ENCODE measurements at regions not wholly inside any gene's neighbourhood (a gene's known extent, or its start where the extent isn't known, plus 50 kb on each side); places are given as distances from the start of the nearest gene placed in this dataset.

GRCh38 chr16:52929478-52930400 lies 123.0 kb downstream of the CHD9NB start:
- H3K4me1 ChIP-seq = no peaks in the 10 kb centered on the region
- no peak overlapping the region for H3K4me3 ChIP-seq
- no peaks in the 10 kb centered on the region for H3K27me3 ChIP-seq
- DNase-seq (ENCODE audit: low spot score) = no peak
- TF ChIP-seq CTCF (IDR thresholded peaks at IDR 0.05) = no peak
- H3K27ac ChIP-seq = no peak overlapping the region
- no peaks in the 10 kb centered on the region for H3K36me3 ChIP-seq
- H3K9me3 ChIP-seq = peaks cover 0 to 6% of the 10 kb centered on the region in 2 donors

DNA sequence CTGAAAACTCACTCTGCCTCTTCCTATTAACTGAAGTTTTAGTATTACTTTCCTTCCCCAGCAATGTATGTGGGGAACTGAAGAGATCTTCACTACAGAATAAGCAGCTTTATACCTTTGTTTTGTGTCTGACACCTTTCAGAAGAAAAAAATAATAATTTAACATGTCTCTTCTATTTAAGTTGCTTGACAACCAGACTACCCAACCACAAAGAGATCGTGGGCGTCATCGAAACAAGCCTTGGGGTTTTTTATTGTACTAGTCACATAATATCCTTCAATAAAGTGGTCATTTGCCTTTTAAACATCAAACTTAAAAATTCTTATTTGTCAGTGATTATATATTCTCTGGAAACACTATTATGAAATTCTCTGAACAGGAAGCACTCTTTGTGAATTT lies 123.7 kb downstream of the CHD9NB start:
- no peak overlapping the region for H3K27ac ChIP-seq
- DNase-seq (ENCODE audit: low spot score) = no peak
- TF ChIP-seq CTCF (IDR thresholded peaks at IDR 0.05) = no peak
- H3K36me3 ChIP-seq = no peaks in the 10 kb centered on the region
- H3K4me3 ChIP-seq = no peak overlapping the region
- H3K9me3 ChIP-seq = peaks cover 0 to 6% of the 10 kb centered on the region in 2 donors
- H3K27me3 ChIP-seq = no peaks in the 10 kb centered on the region
- no peaks in the 10 kb centered on the region for H3K4me1 ChIP-seq

DNA sequence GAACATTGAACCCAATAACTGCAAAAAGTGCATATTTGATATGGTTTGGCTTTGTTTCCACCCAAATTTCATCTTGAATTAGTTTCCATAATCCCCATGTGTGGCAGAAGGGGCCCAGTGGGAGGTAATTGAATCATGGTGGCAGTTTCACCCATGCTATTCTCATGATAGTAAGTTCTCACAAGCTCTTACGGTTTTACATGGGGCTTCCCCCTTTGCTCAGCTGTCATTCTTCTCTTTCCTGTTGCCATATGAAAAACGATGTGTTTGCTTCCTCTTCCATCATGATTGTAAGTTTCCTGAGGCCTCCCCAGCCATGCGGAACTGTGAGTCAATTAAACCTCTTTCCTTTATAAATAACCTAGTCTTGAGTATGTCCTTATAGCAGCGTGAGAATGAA lies 127.6 kb downstream of the CHD9NB start:
- Histone ChIP-seq H3K27ac (no peak overlapping the region), H3K36me3 (no peaks in the 10 kb centered on the region), H3K4me3 (no peak overlapping the region), H3K4me1 (no peaks in the 10 kb centered on the region), H3K9me3 (no peaks in the 10 kb centered on the region), H3K27me3 (no peaks in the 10 kb centered on the region)
- no peak for DNase-seq (ENCODE audit: low spot score)
- TF ChIP-seq CTCF (IDR thresholded peaks at IDR 0.05) = no peak

GRCh38 chr16:52924162-52924561 lies 128.5 kb downstream of the CHD9NB start:
- Histone ChIP-seq H3K36me3 (no peaks in the 10 kb centered on the region), H3K4me3 (no peak overlapping the region), H3K27me3 (no peaks in the 10 kb centered on the region), H3K4me1 (no peaks in the 10 kb centered on the region), H3K9me3 (no peaks in the 10 kb centered on the region), H3K27ac (no peak overlapping the region)
- no peak for DNase-seq (ENCODE audit: low spot score)
- TF ChIP-seq CTCF (IDR thresholded peaks at IDR 0.05) = no peak

DNA sequence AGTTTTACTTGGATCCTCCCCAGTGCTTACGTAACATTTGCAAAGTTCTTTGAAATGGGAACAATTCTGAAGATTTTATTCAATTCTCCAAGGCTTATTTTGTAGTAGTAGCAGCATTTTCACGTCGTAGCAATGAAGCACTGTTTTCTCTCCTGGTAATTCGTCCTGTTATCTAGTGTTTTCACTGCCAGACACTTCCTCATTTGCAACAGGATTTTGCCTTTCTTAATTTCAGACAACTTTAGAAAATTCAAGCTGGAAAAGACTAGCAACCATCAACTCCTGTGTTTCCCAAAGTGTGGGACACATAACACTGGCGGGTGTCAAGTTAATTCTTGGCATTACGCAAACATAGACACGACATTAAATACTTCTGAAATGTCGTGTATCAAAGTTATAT lies 131.6 kb downstream of the CHD9NB start:
- H3K27ac ChIP-seq = no peak overlapping the region
- H3K4me1 ChIP-seq = no peaks in the 10 kb centered on the region
- no peak for TF ChIP-seq CTCF (IDR thresholded peaks at IDR 0.05)
- no peak overlapping the region for H3K4me3 ChIP-seq
- H3K27me3 ChIP-seq = no peaks in the 10 kb centered on the region
- no peaks in the 10 kb centered on the region for H3K9me3 ChIP-seq
- H3K36me3 ChIP-seq = no peaks in the 10 kb centered on the region
- DNase-seq (ENCODE audit: low spot score) = no peak

DNA sequence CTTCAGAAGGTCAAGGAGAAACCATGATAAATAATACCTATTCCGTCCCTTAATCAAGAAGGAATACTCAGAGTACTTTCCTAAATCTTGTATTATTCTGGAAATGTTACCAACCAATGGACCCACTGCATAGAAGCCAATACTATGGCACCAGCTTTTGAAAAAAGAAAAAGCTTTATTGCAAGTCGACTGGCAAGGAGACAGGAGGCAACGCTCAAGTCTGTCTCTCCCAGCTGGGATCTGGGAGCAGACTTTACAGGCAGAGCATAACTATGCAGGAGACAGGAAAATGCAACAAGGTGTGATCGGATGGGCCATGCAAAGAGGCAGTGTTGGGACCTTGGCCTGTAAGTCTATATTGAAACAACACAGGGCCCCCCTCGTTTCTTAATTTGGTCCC lies 132.4 kb downstream of the CHD9NB start:
- Histone ChIP-seq H3K4me1 (no peaks in the 10 kb centered on the region), H3K27ac (no peak overlapping the region), H3K36me3 (no peaks in the 10 kb centered on the region), H3K4me3 (no peak overlapping the region), H3K27me3 (no peaks in the 10 kb centered on the region), H3K9me3 (no peaks in the 10 kb centered on the region)
- no peak for TF ChIP-seq CTCF (IDR thresholded peaks at IDR 0.05)
- no peak for DNase-seq (ENCODE audit: low spot score)
